Sigmoid colon (tissue), 3 donors: ENCODE measurements at regions not wholly inside any gene's neighbourhood (a gene's known extent, or its start where the extent isn't known, plus 50 kb on each side); places are given as distances from the start of the nearest gene placed in this dataset.
"Not testable (repeated sequence)": the region's sequence is repeated elsewhere in the genome, so short reads cannot be mapped to it uniquely, and the experiment has no call there.

Experiments used
- CTCF ChIP-seq, 4 experiments: fragments of 450-650 bp in 3 of 4; fragments of 200-600 bp in 1 of 4; IDR thresholded peaks; one replicate each; pipeline ENCODE4 v1.5.1; 2016 to 2019; ENCODE audit warnings: antibody characterized with exemption in 4 of 4, mild to moderate bottlenecking in 3 of 4, moderate library complexity in 2 of 4
- POLR2A ChIP-seq, 2 donors: fragments of 450-650 bp; IDR thresholded peaks; one replicate each; pipeline ENCODE4 v1.6.1; 2016; ENCODE audit warnings: antibody characterized with exemption in 2 of 2, mild to moderate bottlenecking in 2 of 2, moderate library complexity in 2 of 2

- not testable (repeated sequence) for TF ChIP-seq POLR2A, CTCF (IDR thresholded peaks at IDR 0.05)
These were observed 182.9 kb upstream of the ARRDC3 start for GRCh38 chr5:91566012-91566411.
